ENCODE measurements at regions not wholly inside any gene's neighbourhood (a gene's known extent, or its start where the extent isn't known, plus 50 kb on each side); places are given as distances from the start of the nearest gene placed in this dataset.

DNA sequence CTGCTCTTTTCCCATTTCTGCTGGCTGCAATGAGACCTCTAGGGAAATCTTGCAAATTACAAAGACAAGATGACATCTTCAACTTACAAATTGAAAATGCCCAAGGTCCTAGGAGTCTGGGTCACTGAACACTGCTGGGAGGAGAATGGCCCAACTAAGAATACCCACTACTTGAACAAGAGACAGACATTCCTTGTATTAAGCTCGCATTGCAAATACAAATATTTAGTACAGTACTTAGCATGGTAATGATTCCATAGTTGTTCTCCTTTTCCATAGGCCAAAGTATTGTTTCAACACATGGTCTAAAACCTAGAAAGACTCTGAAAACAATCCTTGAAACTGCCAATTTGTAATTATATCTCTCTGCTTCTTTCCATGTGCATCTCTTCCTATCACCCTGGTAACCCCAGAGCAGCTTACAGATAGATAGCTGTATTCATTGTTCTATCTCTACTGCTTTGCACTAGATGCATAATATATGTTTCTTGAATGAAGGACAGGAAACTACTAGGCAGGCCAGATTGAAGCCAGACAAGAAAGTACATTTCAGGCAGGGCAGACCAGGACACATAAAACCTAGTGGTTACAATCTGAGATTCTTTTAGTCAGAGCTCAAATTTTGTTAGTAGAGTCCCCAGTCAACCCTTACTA lies 1545.7 kb upstream of the TENM4 start:
- TF ChIP-seq HDGF (IDR thresholded peaks at IDR 0.05; ENCODE audit: borderline replicate concordance) = no peak
- TF ChIP-seq TARDBP (IDR thresholded peaks at IDR 0.05) = no peak
- no peak for TF ChIP-seq ELF4 (IDR thresholded peaks at IDR 0.05)
- no peak for TF ChIP-seq SP1 (IDR thresholded peaks at IDR 0.05)
- no peak for TF ChIP-seq BHLHE40 (IDR thresholded peaks at IDR 0.05; ENCODE audit: borderline replicate concordance)
- TF ChIP-seq FOXM1 (IDR thresholded peaks at IDR 0.05; ENCODE audit: borderline replicate concordance) = no peak
- TF ChIP-seq LEF1 (IDR thresholded peaks at IDR 0.05; ENCODE audit: borderline replicate concordance) = no peak
- no peak for TF ChIP-seq ZNF384 (IDR thresholded peaks at IDR 0.05)
- TF ChIP-seq NFRKB (IDR thresholded peaks at IDR 0.05) = no peak
- no peak for TF ChIP-seq FOXA1 (IDR thresholded peaks at IDR 0.05)
